Type B pancreatic cell (in vitro differentiated cells): ENCODE measurements at regions not wholly inside any gene's neighbourhood (a gene's known extent, or its start where the extent isn't known, plus 50 kb on each side); places are given as distances from the start of the nearest gene placed in this dataset.

Source experiments
- DNase-seq: peaks from one replicate; pipeline ENCODE4 v3.0.0; 2021; ENCODE audit warnings: mixed read lengths; ENCODE audit not compliant: unreplicated experiment; ENCODE audit errors: extremely low spot score
- H3K27ac Mint-ChIP-seq: 2 replicates; pipeline ENCODE4 v1.8.0; 2021; ENCODE audit warnings: mild to moderate bottlenecking, mixed read lengths
- H3K27me3 Mint-ChIP-seq: 2 replicates; pipeline ENCODE4 v1.8.0; 2021; ENCODE audit warnings: mixed read lengths
- H3K36me3 Mint-ChIP-seq: 2 replicates; pipeline ENCODE4 v1.8.0; 2021; ENCODE audit warnings: mixed read lengths
- H3K4me1 Mint-ChIP-seq: one replicate; pipeline ENCODE4 v1.8.0; 2021; ENCODE audit warnings: mixed read lengths; ENCODE audit not compliant: unreplicated experiment
- H3K4me3 Mint-ChIP-seq: 2 replicates; pipeline ENCODE4 v1.8.0; 2021; ENCODE audit warnings: mild to moderate bottlenecking, mixed read lengths
- H3K9me3 Mint-ChIP-seq: 2 replicates; pipeline ENCODE4 v1.8.0; 2021; ENCODE audit warnings: mixed read lengths
- CTCF ChIP-seq: fragments of 200-600 bp; sonication (generic); conservative IDR thresholded peaks from 2 replicates; pipeline ENCODE4 v1.5.0; 2021; ENCODE audit warnings: antibody characterized with exemption, mild to moderate bottlenecking

GRCh38 chrX:46330981-46331380 lies 214.2 kb downstream of the ZNF674 start:
- TF ChIP-seq CTCF, result no peak
- H3K4me1 Mint-ChIP-seq, result peaks cover 13% of the 10 kb centered on the region
- H3K9me3 Mint-ChIP-seq, result peaks cover 5% of the 10 kb centered on the region
- DNase-seq, result no peak
- H3K27me3 Mint-ChIP-seq, result no peaks in the 10 kb centered on the region
- H3K36me3 Mint-ChIP-seq, result no peaks in the 10 kb centered on the region
- H3K4me3 Mint-ChIP-seq, result no peak overlapping the region
- H3K27ac Mint-ChIP-seq, result no peak overlapping the region

GRCh38 chrX:46330513-46330912 lies 214.7 kb downstream of the ZNF674 start:
- TF ChIP-seq CTCF, result no peak
- Mint-ChIP-seq H3K36me3 (no peaks in the 10 kb centered on the region), H3K4me3 (no peak overlapping the region), H3K4me1 (peaks cover 18% of the 10 kb centered on the region), H3K27me3 (no peaks in the 10 kb centered on the region), H3K27ac (no peak overlapping the region), H3K9me3 (peaks cover 5% of the 10 kb centered on the region)
- DNase-seq, result no peak

GRCh38 chrX:46328133-46328532 lies 217.1 kb downstream of the ZNF674 start:
- Mint-ChIP-seq H3K36me3 (no peaks in the 10 kb centered on the region), H3K4me3 (no peak overlapping the region), H3K27me3 (no peaks in the 10 kb centered on the region), H3K9me3 (peaks cover 10% of the 10 kb centered on the region), H3K27ac (peak overlapping the region; percentile 90), H3K4me1 (peaks cover 25% of the 10 kb centered on the region)
- DNase-seq, result no peak
- TF ChIP-seq CTCF, result no peak

GRCh38 chrX:46327566-46328115 lies 217.6 kb downstream of the ZNF674 start:
- Mint-ChIP-seq H3K36me3 (no peaks in the 10 kb centered on the region), H3K9me3 (peaks cover 10% of the 10 kb centered on the region), H3K4me1 (peaks cover 25% of the 10 kb centered on the region), H3K27ac (peak overlapping the region; percentile 90), H3K27me3 (no peaks in the 10 kb centered on the region), H3K4me3 (peak overlapping the region; percentile 76)
- DNase-seq, result no peak
- no peak for TF ChIP-seq CTCF

GRCh38 chrX:46326161-46326560 lies 219.1 kb downstream of the ZNF674 start:
- no peak for TF ChIP-seq CTCF
- Mint-ChIP-seq H3K27me3 (no peaks in the 10 kb centered on the region), H3K36me3 (no peaks in the 10 kb centered on the region), H3K4me3 (peak overlapping the region; percentile 34), H3K4me1 (peaks cover 27% of the 10 kb centered on the region), H3K27ac (peak overlapping the region; percentile 90), H3K9me3 (peaks cover 12% of the 10 kb centered on the region)
- no peak for DNase-seq
